GM21360 (cell line): ENCODE measurements at regions not wholly inside any gene's neighbourhood (a gene's known extent, or its start where the extent isn't known, plus 50 kb on each side); places are given as distances from the start of the nearest gene placed in this dataset.
"Not testable (repeated sequence)": the region's sequence is repeated elsewhere in the genome, so short reads cannot be mapped to it uniquely, and the experiment has no call there.

ENCODE experiments used
- ATAC-seq: cut with Tn5 transposase; IDR thresholded peaks from one replicate; pipeline ENCODE4 v1.9.1; 2021; ENCODE audit warnings: mild to moderate bottlenecking, moderate library complexity; ENCODE audit not compliant: unreplicated experiment

- no peak for ATAC-seq
Measured at GRCh38 chr6:100322886-100323285, 141.8 kb downstream of the SIM1 start.

DNA sequence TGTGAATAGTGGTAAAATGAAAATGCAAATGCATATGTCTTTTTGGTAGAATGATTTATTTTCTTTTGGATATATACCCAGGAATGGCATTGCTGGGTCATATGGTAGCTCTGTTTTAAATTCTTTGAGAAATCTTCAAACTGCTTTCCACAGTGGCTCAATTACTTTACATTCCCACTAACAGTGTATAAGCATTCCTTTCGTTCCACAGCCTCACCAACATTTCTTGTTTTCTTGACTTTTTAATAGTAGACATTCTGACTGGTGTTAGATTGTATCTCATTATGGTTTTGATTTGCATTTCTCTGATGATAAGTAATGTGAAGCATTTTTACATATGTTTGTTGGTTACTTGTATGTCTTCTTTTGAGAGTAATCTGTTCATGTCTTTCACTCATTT is 144.0 kb downstream of the SIM1 start:
- ATAC-seq: no peak

- ATAC-seq: no peak
Measured at GRCh38 chr6:100317031-100317430, 147.7 kb downstream of the SIM1 start.

- ATAC-seq: no peak
Measured at GRCh38 chr6:100314186-100314585, 150.5 kb downstream of the SIM1 start.

- ATAC-seq: no peak
Measured at GRCh38 chr6:100311707-100312251, 152.9 kb downstream of the SIM1 start.

- no peak for ATAC-seq
Measured at GRCh38 chr6:100309174-100309573, 155.5 kb downstream of the SIM1 start.

DNA sequence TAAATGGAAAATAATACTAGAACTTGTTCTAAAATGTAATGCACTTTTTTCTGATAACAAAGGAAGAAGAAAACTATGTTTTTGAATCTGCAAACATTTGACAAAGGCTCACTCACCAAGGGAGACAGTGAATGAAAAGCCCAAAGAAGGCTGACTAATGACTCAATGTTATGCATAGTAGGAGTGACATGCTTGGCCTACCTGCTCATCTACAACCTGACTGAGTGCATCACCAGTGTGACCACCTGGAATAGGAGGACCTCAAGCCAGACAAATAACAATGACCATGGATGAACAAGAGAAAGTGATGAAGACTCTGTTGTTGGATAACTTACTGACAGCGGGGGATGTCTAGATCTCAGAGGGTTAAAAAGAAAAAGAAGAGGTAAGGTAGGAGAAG is 157.2 kb downstream of the SIM1 start:
- no peak for ATAC-seq

DNA sequence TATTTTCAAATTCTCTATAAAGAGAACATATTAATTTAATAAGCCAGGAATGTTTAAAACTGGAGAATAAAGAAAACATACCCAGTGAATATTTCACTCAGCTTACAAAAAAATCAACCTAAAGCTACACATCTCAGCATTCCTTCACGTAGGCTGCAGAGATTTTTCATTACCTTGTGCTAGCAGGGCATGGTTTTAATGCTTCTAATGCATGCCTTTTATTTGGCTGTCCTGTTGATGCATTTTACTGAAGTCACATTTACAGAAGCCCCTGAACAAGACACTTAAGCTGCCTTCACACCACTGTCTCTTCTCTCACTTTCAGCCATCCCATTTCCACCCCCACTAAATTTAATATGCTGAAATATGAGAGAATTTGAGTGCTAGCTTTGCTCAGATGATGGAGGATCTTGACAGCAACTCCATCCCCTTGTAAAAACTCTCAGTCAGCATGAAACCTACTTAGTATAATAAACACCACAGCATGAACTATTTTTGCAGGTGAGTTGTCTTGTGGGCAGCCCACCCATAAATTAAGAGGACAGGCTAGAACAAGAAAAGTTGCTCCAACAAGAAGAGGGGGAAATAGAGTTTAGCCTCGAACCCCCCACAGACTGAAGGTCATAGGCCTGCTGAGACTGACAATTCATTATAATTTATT is 159.4 kb downstream of the SIM1 start:
- no peak for ATAC-seq

- ATAC-seq: no peak
Measured at GRCh38 chr6:100304575-100304974, 160.1 kb downstream of the SIM1 start.

GRCh38 chr6:100301731-100302130 is 163.0 kb downstream of the SIM1 start:
- no peak for ATAC-seq

DNA sequence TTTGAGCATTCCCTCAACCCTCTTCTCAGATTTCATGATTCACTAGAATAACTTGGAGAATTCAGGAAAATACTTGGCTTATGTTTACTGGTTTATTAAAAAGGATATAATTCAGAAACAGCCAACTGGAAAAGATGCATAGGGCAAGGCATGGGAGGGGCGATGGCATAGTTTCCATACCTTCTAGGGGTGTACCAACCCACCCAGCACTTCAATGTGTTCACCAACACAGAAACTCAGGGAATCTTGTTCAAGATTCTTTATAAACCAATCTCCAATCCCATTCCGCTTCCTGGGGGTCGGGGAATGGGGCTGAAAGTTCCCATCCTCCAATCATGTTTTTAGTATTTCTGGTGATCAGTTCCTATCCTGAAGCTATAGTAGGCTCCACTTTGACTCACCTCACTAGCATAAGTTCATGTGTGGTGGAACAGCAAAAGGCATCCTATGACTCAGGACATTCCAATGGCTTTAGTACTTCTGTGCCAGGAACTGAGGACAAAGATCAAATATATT is 164.4 kb downstream of the SIM1 start:
- ATAC-seq: no peak

DNA sequence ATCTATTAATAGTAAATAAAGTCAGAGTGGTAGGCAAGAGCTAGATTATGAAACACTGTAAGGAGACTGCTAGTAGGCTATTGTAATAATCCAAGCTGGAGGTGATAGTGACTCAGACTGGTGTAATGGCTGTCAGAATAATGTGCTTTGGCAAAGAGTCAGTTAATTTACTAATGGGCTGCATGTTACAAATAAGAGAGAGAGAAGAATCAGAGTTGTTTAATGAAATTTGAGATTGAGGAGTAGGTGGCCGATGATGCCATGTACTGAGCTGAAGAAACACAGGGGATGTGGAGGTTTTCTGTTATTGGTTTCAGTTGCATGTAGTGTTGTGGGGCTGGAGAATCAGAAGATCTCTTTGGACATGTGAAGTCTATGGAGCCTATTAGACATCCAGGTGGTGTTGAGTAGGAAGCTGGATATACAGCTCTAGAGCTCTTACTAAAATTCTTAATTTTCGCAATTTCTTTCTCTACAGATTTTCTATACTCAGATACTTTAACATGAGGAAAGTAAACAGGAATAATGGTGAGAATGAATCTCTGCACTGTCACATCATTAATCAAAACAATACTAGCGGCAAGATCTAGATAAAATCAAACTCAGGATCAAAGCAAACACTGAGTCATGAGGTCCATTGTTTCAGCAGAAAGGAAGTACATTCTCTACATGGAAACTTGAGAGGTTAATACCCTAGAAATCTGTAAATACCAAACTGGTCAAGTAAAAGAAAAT is 167.7 kb downstream of the SIM1 start:
- no peak for ATAC-seq

GRCh38 chr6:100295172-100295571 is 169.5 kb downstream of the SIM1 start:
- ATAC-seq: not testable (repeated sequence)

- ATAC-seq: no peak
Measured at GRCh38 chr6:100289285-100289684, 175.4 kb downstream of the SIM1 start.

DNA sequence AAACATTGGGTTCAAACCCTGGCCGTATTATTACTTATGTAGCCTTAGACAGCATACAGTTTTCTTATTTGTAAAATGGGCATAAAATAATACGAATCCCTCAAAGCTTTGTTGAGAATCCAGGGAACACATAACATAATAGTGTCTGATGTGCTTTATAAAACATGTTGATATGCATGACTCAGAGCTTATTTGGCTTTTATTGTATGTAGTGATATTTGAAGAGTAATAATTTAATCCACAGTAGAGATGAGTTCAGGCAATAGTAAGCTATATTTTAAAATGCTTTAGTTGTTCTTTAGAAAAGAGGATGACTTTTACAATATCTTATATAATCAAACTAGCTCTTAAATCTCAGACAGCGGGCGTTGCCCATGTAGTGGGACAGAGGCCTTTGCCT is 176.4 kb downstream of the SIM1 start:
- ATAC-seq: no peak

DNA sequence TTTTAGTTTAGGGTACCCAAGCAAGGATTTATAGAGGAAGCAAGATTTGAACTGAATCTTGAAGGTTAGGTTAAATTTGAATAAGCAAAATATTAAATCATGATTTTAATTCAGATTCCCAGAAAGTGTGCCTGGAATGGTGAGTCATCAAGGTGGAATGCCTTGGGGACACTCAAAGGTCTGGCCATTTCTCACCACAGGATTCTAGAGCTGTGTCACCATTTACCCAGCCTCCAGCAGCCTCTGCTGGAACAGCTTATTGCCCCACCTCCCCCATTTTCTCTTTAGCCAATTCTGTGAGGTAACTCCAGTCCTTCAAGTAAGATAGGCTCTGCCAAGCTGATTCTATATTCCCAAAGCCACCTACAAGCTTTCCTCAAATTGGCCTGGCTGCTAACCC is 181.4 kb downstream of the SIM1 start:
- no peak for ATAC-seq

DNA sequence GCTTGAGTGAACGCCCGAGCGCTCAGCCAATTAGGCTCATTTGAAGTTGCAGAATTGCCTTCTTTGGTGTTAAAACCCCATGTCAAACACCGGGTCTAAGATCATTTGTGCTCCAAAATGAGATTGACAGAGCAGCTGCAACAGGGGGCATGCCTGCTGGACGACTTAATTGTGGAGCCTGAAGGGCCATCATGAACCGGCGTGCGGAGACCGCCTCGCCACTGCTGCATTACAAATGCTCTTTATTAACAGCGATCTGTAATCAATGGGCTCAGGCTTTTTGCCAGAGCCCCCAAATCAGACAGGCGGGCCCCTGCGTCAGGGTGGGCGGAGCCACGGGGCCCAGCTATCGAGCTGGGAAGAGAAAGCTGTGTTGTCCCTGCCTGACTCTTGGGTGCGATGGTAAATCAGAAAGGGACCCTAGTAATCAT is 183.2 kb downstream of the SIM1 start:
- no peak for ATAC-seq

- no peak for ATAC-seq
Measured at GRCh38 chr6:100276311-100277057, 188.2 kb downstream of the SIM1 start.

GRCh38 chr6:100274147-100274546 is 190.6 kb downstream of the SIM1 start:
- no peak for ATAC-seq

- ATAC-seq: no peak
Measured at GRCh38 chr6:100271625-100272024, 193.1 kb downstream of the SIM1 start.

- ATAC-seq: no peak
Measured at GRCh38 chr6:100271202-100271601, 193.5 kb downstream of the SIM1 start.
